ENCODE measurements at regions not wholly inside any gene's neighbourhood (a gene's known extent, or its start where the extent isn't known, plus 50 kb on each side); places are given as distances from the start of the nearest gene placed in this dataset.
"Not testable (repeated sequence)": the region's sequence is repeated elsewhere in the genome, so short reads cannot be mapped to it uniquely, and the experiment has no call there.

DNA sequence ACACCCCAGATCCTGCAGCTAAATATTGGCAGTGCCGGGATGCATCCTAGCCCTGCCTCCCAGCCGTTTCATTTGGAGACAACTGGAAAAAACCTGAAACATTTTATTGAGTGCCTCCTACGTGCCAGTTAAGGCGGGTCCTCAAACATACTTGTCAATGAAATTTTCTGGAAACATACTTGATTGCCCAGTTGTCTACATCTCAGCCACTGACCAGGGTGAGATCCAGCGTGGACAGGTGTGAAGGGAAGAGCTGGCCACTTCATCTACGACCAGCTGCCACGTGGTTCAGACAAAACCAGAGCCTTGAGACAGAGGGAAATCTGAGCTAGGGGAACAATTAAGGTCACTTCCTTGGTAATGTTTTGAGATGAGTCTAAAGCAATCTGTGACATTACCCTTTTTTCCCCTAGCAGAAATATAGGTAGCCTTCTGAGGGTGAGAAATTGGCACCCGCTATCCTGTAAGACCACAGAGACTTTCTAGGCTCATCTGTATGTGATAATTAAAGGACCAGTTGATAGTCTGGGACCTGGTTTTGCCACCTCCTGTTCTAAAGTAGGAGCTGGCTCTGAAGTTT lies 116.3 kb upstream of the MTHFD1L start:
- no peak overlapping the region for H3K27ac ChIP-seq (ENCODE audit: low read depth in 1 of 2, low read length in 1 of 2)
- H3K27me3 ChIP-seq (ENCODE audit: control insufficient read depth in 2 of 2, insufficient read depth in 1 of 2, low read length in 1 of 2): no peaks in the 10 kb centered on the region
- H3K4me3 ChIP-seq (ENCODE audit: low read length in 2 of 2): no peak overlapping the region
- peaks cover 8 to 14% of the 10 kb centered on the region in 2 donors for H3K36me3 ChIP-seq (ENCODE audit: control insufficient read depth in 2 of 2, insufficient read depth in 2 of 2, low read length in 1 of 2)
- H3K9me3 ChIP-seq (ENCODE audit: control insufficient read depth in 2 of 2, insufficient read depth in 1 of 2, low read length in 1 of 2): no peaks in the 10 kb centered on the region
- no peaks in the 10 kb centered on the region for H3K4me1 ChIP-seq (ENCODE audit: control insufficient read depth in 2 of 2, insufficient read depth in 2 of 2, low read length in 2 of 2)
- WGBS: 96% methylated on average over 8 of the region's 8 CpGs
- DNase-seq (ENCODE audit: low read depth in 6 of 9, low spot score in 9 of 9): no peak

DNA sequence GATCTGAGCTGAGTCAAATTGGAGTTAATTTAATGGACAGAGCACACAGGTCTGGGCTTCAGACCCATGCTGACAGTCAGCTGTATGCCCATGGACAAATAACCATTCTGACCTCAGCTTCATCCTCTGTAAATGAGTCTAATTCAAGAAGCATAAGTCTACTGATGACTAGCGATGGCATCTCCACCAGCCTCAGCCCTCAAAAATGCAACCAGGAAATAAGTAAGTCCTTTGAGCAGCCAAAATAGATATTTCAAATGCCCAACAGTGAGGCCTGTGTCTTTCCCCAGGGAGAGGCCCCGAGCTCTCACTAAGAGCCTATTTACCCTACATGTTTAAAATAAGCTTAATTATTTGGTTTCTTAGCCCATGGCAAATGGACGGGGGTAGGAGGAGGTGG lies 114.2 kb upstream of the MTHFD1L start:
- DNase-seq (ENCODE audit: low read depth in 6 of 9, low spot score in 9 of 9): no peak
- H3K36me3 ChIP-seq (ENCODE audit: control insufficient read depth in 2 of 2, insufficient read depth in 2 of 2, low read length in 1 of 2): peaks cover 12 to 18% of the 10 kb centered on the region in 2 donors
- 97% methylated on average over 3 of the region's 3 CpGs for WGBS
- H3K4me1 ChIP-seq (ENCODE audit: control insufficient read depth in 2 of 2, insufficient read depth in 2 of 2, low read length in 2 of 2): no peaks in the 10 kb centered on the region
- no peaks in the 10 kb centered on the region for H3K9me3 ChIP-seq (ENCODE audit: control insufficient read depth in 2 of 2, insufficient read depth in 1 of 2, low read length in 1 of 2)
- no peak overlapping the region for H3K4me3 ChIP-seq (ENCODE audit: low read length in 2 of 2)
- no peaks in the 10 kb centered on the region for H3K27me3 ChIP-seq (ENCODE audit: control insufficient read depth in 2 of 2, insufficient read depth in 1 of 2, low read length in 1 of 2)
- H3K27ac ChIP-seq (ENCODE audit: low read depth in 1 of 2, low read length in 1 of 2): no peak overlapping the region

DNA sequence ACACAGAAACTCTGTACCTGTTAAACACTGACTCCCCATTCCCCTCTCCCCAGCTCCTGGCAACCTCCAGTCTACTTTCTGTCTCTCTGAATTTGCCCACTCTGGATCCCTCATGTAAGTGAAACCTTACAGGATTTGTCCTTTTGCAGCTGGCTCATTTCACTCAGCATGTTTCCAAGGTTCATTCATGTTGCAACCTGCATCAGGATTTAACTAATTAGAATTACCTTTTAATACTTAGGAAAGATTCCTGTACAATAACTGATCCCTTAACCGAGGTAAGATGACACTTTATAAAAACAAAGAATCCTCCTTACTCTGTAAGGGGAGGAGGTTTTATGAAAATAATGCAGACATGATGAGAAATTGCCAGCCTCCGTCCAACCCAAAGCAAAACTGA lies 113.1 kb upstream of the MTHFD1L start:
- 93% methylated on average over 2 of the region's 2 CpGs for WGBS
- no peak overlapping the region for H3K4me3 ChIP-seq (ENCODE audit: low read length in 2 of 2)
- no peaks in the 10 kb centered on the region for H3K27me3 ChIP-seq (ENCODE audit: control insufficient read depth in 2 of 2, insufficient read depth in 1 of 2, low read length in 1 of 2)
- peaks cover 12 to 16% of the 10 kb centered on the region in 2 donors for H3K36me3 ChIP-seq (ENCODE audit: control insufficient read depth in 2 of 2, insufficient read depth in 2 of 2, low read length in 1 of 2)
- H3K9me3 ChIP-seq (ENCODE audit: control insufficient read depth in 2 of 2, insufficient read depth in 1 of 2, low read length in 1 of 2): no peaks in the 10 kb centered on the region
- DNase-seq (ENCODE audit: low read depth in 6 of 9, low spot score in 9 of 9): peak in 1 of 9 donors; percentile 20
- H3K27ac ChIP-seq (ENCODE audit: low read depth in 1 of 2, low read length in 1 of 2): peak overlapping the region in 1 of 2 donors; percentile 42
- no peaks in the 10 kb centered on the region for H3K4me1 ChIP-seq (ENCODE audit: control insufficient read depth in 2 of 2, insufficient read depth in 2 of 2, low read length in 2 of 2)

DNA sequence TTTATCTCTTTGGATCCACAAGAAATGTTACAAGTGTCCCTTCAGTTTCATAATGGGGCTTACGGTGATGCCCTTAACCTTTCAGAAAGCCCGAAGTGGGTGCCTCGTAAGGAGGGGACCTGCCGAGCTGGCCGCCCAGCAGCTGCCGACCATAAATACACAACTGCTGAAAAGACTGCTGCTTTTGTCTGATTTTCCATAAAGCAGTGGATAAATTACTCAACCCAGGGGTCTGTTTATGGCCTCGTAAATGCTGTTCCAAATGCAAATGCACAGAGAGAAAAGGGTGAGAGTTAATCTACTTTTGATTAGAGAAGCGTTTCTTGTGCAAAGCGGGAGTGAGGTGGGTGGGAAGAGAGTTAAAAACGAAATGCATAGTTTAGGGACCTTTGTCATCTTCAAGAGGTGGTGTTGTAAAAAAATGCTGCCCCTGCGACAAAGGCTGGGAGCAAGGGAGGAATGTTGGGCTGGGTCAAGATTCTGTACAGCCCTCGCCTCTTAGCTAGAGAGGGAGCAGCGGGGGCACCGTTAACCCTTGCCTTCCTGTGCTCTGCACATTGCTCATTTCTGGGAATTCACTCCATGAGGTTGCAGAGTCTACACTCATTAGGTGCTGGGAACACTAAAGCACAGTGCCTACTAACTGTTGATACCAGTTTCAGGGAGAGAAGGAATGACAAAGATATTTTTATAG lies 112.0 kb upstream of the MTHFD1L start:
- DNase-seq (ENCODE audit: low read depth in 6 of 9, low spot score in 9 of 9): no peak
- Histone ChIP-seq H3K27ac (ENCODE audit: low read depth in 1 of 2, low read length in 1 of 2) (no peak overlapping the region), H3K36me3 (ENCODE audit: control insufficient read depth in 2 of 2, insufficient read depth in 2 of 2, low read length in 1 of 2) (peaks cover 12 to 16% of the 10 kb centered on the region in 2 donors), H3K9me3 (ENCODE audit: control insufficient read depth in 2 of 2, insufficient read depth in 1 of 2, low read length in 1 of 2) (no peaks in the 10 kb centered on the region), H3K4me3 (ENCODE audit: low read length in 2 of 2) (no peak overlapping the region), H3K27me3 (ENCODE audit: control insufficient read depth in 2 of 2, insufficient read depth in 1 of 2, low read length in 1 of 2) (no peaks in the 10 kb centered on the region), H3K4me1 (ENCODE audit: control insufficient read depth in 2 of 2, insufficient read depth in 2 of 2, low read length in 2 of 2) (no peaks in the 10 kb centered on the region)
- WGBS: 93% methylated on average over 14 of the region's 14 CpGs

DNA sequence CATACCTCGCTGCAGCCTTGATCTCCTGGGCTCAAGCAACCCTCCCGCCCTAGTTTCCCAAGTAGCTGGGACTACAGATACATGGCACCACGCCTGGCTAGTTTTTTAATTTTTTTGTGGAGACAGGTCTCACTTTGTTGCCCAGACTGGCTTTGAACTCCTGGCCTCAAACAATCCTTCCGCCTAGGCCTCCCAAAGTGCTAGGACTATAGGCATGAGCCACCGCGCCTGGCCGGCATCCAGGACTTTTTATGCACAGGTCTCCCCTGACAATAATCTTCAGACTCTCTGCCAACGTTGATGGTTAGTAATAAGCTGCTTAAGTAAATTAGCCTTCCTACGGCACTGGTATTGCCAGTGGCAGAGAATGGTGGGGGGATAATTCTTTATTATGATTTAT lies 110.5 kb upstream of the MTHFD1L start:
- Histone ChIP-seq H3K9me3 (ENCODE audit: control insufficient read depth in 2 of 2, insufficient read depth in 1 of 2, low read length in 1 of 2) (no peaks in the 10 kb centered on the region), H3K27ac (ENCODE audit: low read depth in 1 of 2, low read length in 1 of 2) (no peak overlapping the region), H3K4me3 (ENCODE audit: low read length in 2 of 2) (no peak overlapping the region), H3K36me3 (ENCODE audit: control insufficient read depth in 2 of 2, insufficient read depth in 2 of 2, low read length in 1 of 2) (peaks cover 11 to 16% of the 10 kb centered on the region in 2 donors), H3K4me1 (ENCODE audit: control insufficient read depth in 2 of 2, insufficient read depth in 2 of 2, low read length in 2 of 2) (no peaks in the 10 kb centered on the region), H3K27me3 (ENCODE audit: control insufficient read depth in 2 of 2, insufficient read depth in 1 of 2, low read length in 1 of 2) (no peaks in the 10 kb centered on the region)
- no peak for DNase-seq (ENCODE audit: low read depth in 6 of 9, low spot score in 9 of 9)
- 98% methylated on average over 9 of the region's 9 CpGs for WGBS

DNA sequence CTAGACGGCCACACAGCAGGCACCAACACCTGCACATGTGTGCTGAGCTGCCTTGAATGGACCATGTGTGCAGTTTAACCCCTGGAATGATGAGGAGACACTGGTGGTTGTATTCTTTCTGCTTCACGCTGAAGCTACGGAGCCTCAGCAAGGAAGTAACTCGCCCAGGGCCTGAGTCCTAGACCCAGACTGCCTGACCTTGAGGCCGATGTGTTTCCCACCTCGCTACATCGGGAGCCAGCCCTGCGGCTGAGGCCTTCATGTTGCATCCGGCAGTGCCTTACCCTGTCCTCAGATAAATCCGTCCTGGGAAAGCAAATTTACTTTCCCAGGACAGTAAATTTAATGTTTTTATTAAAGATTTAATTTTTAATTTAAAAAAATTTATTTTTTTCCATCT lies 110.0 kb upstream of the MTHFD1L start:
- no peaks in the 10 kb centered on the region for H3K4me1 ChIP-seq (ENCODE audit: control insufficient read depth in 2 of 2, insufficient read depth in 2 of 2, low read length in 2 of 2)
- no peak overlapping the region for H3K4me3 ChIP-seq (ENCODE audit: low read length in 2 of 2)
- no peaks in the 10 kb centered on the region for H3K9me3 ChIP-seq (ENCODE audit: control insufficient read depth in 2 of 2, insufficient read depth in 1 of 2, low read length in 1 of 2)
- H3K27me3 ChIP-seq (ENCODE audit: control insufficient read depth in 2 of 2, insufficient read depth in 1 of 2, low read length in 1 of 2): no peaks in the 10 kb centered on the region
- 97% methylated on average over 10 of the region's 10 CpGs for WGBS
- no peak for DNase-seq (ENCODE audit: low read depth in 6 of 9, low spot score in 9 of 9)
- peaks cover 11 to 16% of the 10 kb centered on the region in 2 donors for H3K36me3 ChIP-seq (ENCODE audit: control insufficient read depth in 2 of 2, insufficient read depth in 2 of 2, low read length in 1 of 2)
- H3K27ac ChIP-seq (ENCODE audit: low read depth in 1 of 2, low read length in 1 of 2): no peak overlapping the region

DNA sequence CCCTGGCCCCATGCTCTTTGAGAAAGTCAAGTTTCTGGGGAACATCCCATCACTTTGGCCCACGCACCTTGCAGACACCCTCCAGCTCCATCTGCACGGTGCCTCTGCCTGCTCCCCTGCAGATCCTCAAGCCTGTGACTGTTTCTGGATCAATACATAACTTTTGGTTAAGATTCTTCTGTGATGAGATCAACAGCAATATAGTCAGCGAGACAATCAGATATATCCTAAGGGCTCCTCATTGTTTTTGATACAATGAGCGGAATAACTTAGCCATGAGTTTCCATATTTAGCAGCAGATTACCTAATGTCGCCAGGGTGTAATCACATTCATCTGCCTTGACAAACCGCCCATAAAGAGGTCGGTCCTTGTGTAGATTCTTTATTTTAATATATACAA lies 109.3 kb upstream of the MTHFD1L start:
- no peaks in the 10 kb centered on the region for H3K4me1 ChIP-seq (ENCODE audit: control insufficient read depth in 2 of 2, insufficient read depth in 2 of 2, low read length in 2 of 2)
- no peak overlapping the region for H3K4me3 ChIP-seq (ENCODE audit: low read length in 2 of 2)
- no peaks in the 10 kb centered on the region for H3K27me3 ChIP-seq (ENCODE audit: control insufficient read depth in 2 of 2, insufficient read depth in 1 of 2, low read length in 1 of 2)
- H3K36me3 ChIP-seq (ENCODE audit: control insufficient read depth in 2 of 2, insufficient read depth in 2 of 2, low read length in 1 of 2): peaks cover 11 to 16% of the 10 kb centered on the region in 2 donors
- H3K27ac ChIP-seq (ENCODE audit: low read depth in 1 of 2, low read length in 1 of 2): no peak overlapping the region
- H3K9me3 ChIP-seq (ENCODE audit: control insufficient read depth in 2 of 2, insufficient read depth in 1 of 2, low read length in 1 of 2): no peaks in the 10 kb centered on the region
- DNase-seq (ENCODE audit: low read depth in 6 of 9, low spot score in 9 of 9): no peak
- 98% methylated on average over 7 of the region's 7 CpGs for WGBS

DNA sequence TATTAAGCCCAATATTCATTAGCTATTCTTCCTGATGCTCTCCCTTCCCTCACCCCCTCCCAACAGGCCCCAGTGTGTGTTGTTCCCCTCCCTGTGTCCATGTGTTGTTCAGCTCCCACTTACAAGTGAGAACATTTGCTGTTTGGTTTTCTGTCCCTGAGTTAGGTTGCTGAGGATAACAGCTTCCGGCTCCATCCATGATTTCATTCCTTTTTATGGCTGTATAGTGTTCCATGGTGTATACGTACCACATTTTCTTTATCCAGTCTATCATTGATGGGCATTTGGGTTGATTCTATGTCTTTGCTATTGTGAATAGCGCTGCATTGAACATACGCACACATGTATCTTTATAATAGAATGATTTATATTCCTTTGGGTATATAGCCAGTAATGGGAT lies 107.7 kb upstream of the MTHFD1L start:
- H3K27ac ChIP-seq (ENCODE audit: low read depth in 1 of 2, low read length in 1 of 2); DNase-seq (ENCODE audit: low read depth in 6 of 9, low spot score in 9 of 9); H3K9me3 ChIP-seq (ENCODE audit: control insufficient read depth in 2 of 2, insufficient read depth in 1 of 2, low read length in 1 of 2); H3K4me1 ChIP-seq (ENCODE audit: control insufficient read depth in 2 of 2, insufficient read depth in 2 of 2, low read length in 2 of 2); H3K27me3 ChIP-seq (ENCODE audit: control insufficient read depth in 2 of 2, insufficient read depth in 1 of 2, low read length in 1 of 2); H3K4me3 ChIP-seq (ENCODE audit: low read length in 2 of 2): not testable (repeated sequence)
- over 99% methylated on average over 4 of the region's 4 CpGs for WGBS
- H3K36me3 ChIP-seq (ENCODE audit: control insufficient read depth in 2 of 2, insufficient read depth in 2 of 2, low read length in 1 of 2): peaks cover 5 to 14% of the 10 kb centered on the region in 2 donors

DNA sequence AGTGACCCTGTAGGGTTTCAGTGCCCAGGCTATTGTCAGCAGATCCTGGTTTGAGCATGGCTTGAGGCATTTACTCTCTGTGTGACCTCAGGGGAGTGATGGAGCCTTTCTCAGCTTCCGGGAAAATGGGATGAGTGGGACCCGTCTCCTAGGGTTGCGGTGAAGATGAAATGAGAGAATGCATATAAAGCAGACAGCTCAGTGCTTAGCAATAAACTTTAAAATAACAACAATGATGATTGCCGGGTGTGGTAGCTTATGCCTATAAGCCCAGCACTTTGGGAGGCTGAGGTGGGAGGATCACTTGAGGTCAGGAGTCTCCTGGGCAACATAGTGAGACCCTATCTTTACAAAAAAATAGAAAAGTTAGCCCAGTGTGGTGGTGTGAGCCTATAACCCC lies 106.0 kb upstream of the MTHFD1L start:
- no peaks in the 10 kb centered on the region for H3K27me3 ChIP-seq (ENCODE audit: control insufficient read depth in 2 of 2, insufficient read depth in 1 of 2, low read length in 1 of 2)
- no peak for DNase-seq (ENCODE audit: low read depth in 6 of 9, low spot score in 9 of 9)
- H3K27ac ChIP-seq (ENCODE audit: low read depth in 1 of 2, low read length in 1 of 2): no peak overlapping the region
- WGBS: 98% methylated on average over 4 of the region's 4 CpGs
- no peak overlapping the region for H3K4me3 ChIP-seq (ENCODE audit: low read length in 2 of 2)
- peaks cover 9 to 18% of the 10 kb centered on the region in 2 donors for H3K36me3 ChIP-seq (ENCODE audit: control insufficient read depth in 2 of 2, insufficient read depth in 2 of 2, low read length in 1 of 2)
- no peaks in the 10 kb centered on the region for H3K9me3 ChIP-seq (ENCODE audit: control insufficient read depth in 2 of 2, insufficient read depth in 1 of 2, low read length in 1 of 2)
- H3K4me1 ChIP-seq (ENCODE audit: control insufficient read depth in 2 of 2, insufficient read depth in 2 of 2, low read length in 2 of 2): no peaks in the 10 kb centered on the region

All from thymus (tissue), 11 donors.